GM12873 (cell line): ENCODE measurements at regions not wholly inside any gene's neighbourhood (a gene's known extent, or its start where the extent isn't known, plus 50 kb on each side); places are given as distances from the start of the nearest gene placed in this dataset.

ENCODE experiments used
- CTCF ChIP-seq: IDR thresholded peaks from 2 replicates; pipeline ENCODE4 v1.5.1; 2012; ENCODE audit warnings: low read depth, mild to moderate bottlenecking, moderate library complexity, low read length, control low read depth; ENCODE audit not compliant: insufficient read depth; ENCODE audit errors: missing control alignments

GRCh38 chr10:61119573-61119972, 175.6 kb upstream of the RHOBTB1 start:
- no peak for TF ChIP-seq CTCF

- no peak for TF ChIP-seq CTCF
These were observed 171.9 kb upstream of the RHOBTB1 start for GRCh38 chr10:61115897-61116296.

- no peak for TF ChIP-seq CTCF
These were observed 168.8 kb upstream of the RHOBTB1 start for GRCh38 chr10:61112771-61113170.

- no peak for TF ChIP-seq CTCF
These were observed 167.0 kb upstream of the RHOBTB1 start for GRCh38 chr10:61110936-61111335.

GRCh38 chr10:61110188-61110844, 166.3 kb upstream of the RHOBTB1 start:
- TF ChIP-seq CTCF = no peak

- no peak for TF ChIP-seq CTCF
These were observed 164.9 kb upstream of the RHOBTB1 start for GRCh38 chr10:61108915-61109314.

GRCh38 chr10:61100887-61101286, 156.9 kb upstream of the RHOBTB1 start:
- TF ChIP-seq CTCF = no peak
